GM23248 (cell line): ENCODE measurements at regions not wholly inside any gene's neighbourhood (a gene's known extent, or its start where the extent isn't known, plus 50 kb on each side); places are given as distances from the start of the nearest gene placed in this dataset.

Source experiments
- DNase-seq: peaks from one replicate; pipeline ENCODE4 v3.0.0-alpha.2; 2015
- H2AFZ ChIP-seq: fragments of 200-600 bp; sonication (generic); 2 replicates; pipeline ENCODE4 v1.6.1; 2016; ENCODE audit warnings: antibody characterized with exemption
- H3F3A ChIP-seq: fragments of 200-600 bp; sonication (generic); 2 replicates; pipeline ENCODE4 v1.6.1; 2016; ENCODE audit warnings: mild to moderate bottlenecking, antibody characterized with exemption, mixed run types; ENCODE audit not compliant: insufficient read depth
- H3K27ac ChIP-seq: fragments of 200-600 bp; sonication (generic); 2 replicates; pipeline ENCODE4 v1.5.1; 2016; ENCODE audit warnings: mild to moderate bottlenecking
- H3K27me3 ChIP-seq: fragments of 200-600 bp; sonication (generic); replicated peaks from 2 replicates; pipeline ENCODE4 v1.6.1; 2016; ENCODE audit warnings: mild to moderate bottlenecking; ENCODE audit not compliant: insufficient read depth
- H3K36me3 ChIP-seq: fragments of 200-600 bp; sonication (generic); 2 replicates; pipeline ENCODE4 v1.6.1; 2016; ENCODE audit warnings: low read depth, mild to moderate bottlenecking
- H3K4me1 ChIP-seq: fragments of 200-600 bp; sonication (generic); 2 replicates; pipeline ENCODE4 v1.6.1; 2016; ENCODE audit warnings: mild to moderate bottlenecking; ENCODE audit not compliant: insufficient read depth
- H3K4me2 ChIP-seq: fragments of 200-600 bp; sonication (generic); one replicate; pipeline ENCODE4 v1.6.1; 2016; ENCODE audit warnings: mild to moderate bottlenecking; ENCODE audit not compliant: unreplicated experiment
- H3K4me3 ChIP-seq: fragments of 200-600 bp; sonication (generic); 2 replicates; pipeline ENCODE4 v1.5.1; 2016; ENCODE audit warnings: mild to moderate bottlenecking
- H3K79me2 ChIP-seq: fragments of 200-600 bp; sonication (generic); 2 replicates; pipeline ENCODE4 v1.6.1; 2016; ENCODE audit warnings: mild to moderate bottlenecking; ENCODE audit not compliant: insufficient read depth
- H3K9ac ChIP-seq: fragments of 200-600 bp; sonication (generic); 2 replicates; pipeline ENCODE4 v1.6.1; 2016; ENCODE audit warnings: mild to moderate bottlenecking
- H3K9me2 ChIP-seq: fragments of 200-600 bp; sonication (generic); 2 replicates; pipeline ENCODE4 v1.6.1; 2016; ENCODE audit warnings: mixed run types, mild to moderate bottlenecking, moderate library complexity; ENCODE audit not compliant: insufficient read depth
- H3K9me3 ChIP-seq: fragments of 200-600 bp; sonication (generic); one replicate; pipeline ENCODE4 v1.6.1; 2017; ENCODE audit warnings: low read depth
- H4K20me1 ChIP-seq: fragments of 200-600 bp; sonication (generic); 2 replicates; pipeline ENCODE4 v1.6.0; 2016; ENCODE audit not compliant: insufficient read depth
- EZH2 ChIP-seq: fragments of 200-600 bp; sonication (generic); IDR thresholded peaks from 2 replicates; pipeline ENCODE4 v1.6.1; 2018; ENCODE audit warnings: antibody characterized with exemption, mild to moderate bottlenecking; ENCODE audit not compliant: insufficient read depth, poor library complexity, severe bottlenecking
- EZH2phosphoT487 ChIP-seq: fragments of 200-600 bp; sonication (generic); IDR thresholded peaks from 2 replicates; pipeline ENCODE4 v1.6.1; 2018; ENCODE audit warnings: antibody characterized with exemption, moderate library complexity, mild to moderate bottlenecking, low read depth; ENCODE audit not compliant: insufficient read depth
- WGBS, 2 experiments: methylation state at CpG; one replicate each; pipeline ENCODE4 v1.1.6; 2015 to 2017; ENCODE audit warnings: low lambda C conversion rate in 2 of 2, low coverage in 1 of 2; ENCODE audit errors: missing lambda C conversion rate in 2 of 2; 5-methylcytosine and 5-hydroxymethylcytosine counted together
- in situ Hi-C: fragments of 300-500 bp; cut with MboI; formaldehyde crosslinking; loops from 2 replicates; pipeline ENCODE4 v1.15.0; 2020

DNA sequence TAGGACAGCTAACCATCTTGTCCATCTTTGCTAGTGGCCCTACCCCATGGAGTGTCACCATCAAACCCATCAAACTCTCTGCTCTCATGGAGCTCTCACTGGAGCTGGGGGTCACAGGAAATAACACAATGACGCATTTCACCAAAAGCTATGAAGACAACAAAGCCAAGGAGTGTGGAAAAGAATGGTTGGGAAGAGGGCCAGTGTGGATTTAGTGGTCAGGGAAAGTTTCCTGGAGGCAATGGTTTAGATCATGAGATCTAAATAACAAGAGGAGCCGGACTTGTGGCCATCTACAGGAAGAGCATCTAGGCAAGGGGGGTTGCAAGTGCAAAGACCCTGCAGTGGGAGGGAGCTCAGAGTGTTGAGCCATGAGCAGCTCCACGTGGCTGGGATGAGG, 189.5 kb downstream of the BMP7 start:
- Histone ChIP-seq H3K27ac (peak overlapping the region; percentile 75), H3K27me3 (0 out of 2 replicates have a peak, but pooled peaks cover under 1% of the 10 kb centered on the region), H3K9ac (peak overlapping the region; percentile 47; the same call in 1 of the 2 replicates), H3K4me1 (peaks cover 19% of the 10 kb centered on the region), H4K20me1 (no peaks in the 10 kb centered on the region), H3K9me3 (no peaks in the 10 kb centered on the region), H3K9me2 (no peaks in the 10 kb centered on the region), H3K36me3 (no peaks in the 10 kb centered on the region), H2AFZ (peak overlapping the region; percentile 14; the same call in 1 of the 2 replicates), H3K4me2 (peak overlapping the region; percentile 48), H3F3A (peaks cover 46% of the 10 kb centered on the region), H3K4me3 (no peak overlapping the region), H3K79me2 (no peaks in the 10 kb centered on the region)
- in situ Hi-C loops: loop anchor here (25.0 kb wide), 2 partner anchors 410 to 1135 kb away; no protein-coding TSS in a partner anchor
- TF ChIP-seq EZH2phosphoT487 (no peak), EZH2 (no peak)
- WGBS, 2 experiments: 50 to 55% methylated on average over 3 of the region's 3 CpGs
- DNase-seq: no peak

DNA sequence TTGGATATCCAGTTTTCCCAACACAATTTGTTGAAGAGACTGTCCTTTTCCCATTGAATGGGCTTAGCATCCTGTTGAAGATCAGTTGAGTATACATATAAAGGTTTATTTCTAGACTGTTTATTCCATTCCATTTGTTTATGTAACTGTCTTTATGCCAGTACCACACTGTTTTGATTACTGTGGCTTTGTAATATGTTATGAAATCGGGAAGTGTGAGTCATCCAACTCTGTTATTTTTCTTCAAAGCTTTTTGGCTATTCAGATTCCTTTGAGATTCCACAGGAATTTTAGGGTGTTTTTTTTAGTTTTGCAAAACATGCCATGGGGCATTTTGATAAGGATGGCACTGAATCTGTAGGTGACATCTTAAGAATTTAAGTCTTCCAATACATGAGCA, 188.3 kb downstream of the BMP7 start:
- Histone ChIP-seq H3K79me2 (no peaks in the 10 kb centered on the region), H3K9me2 (no peaks in the 10 kb centered on the region), H3K9me3 (no peaks in the 10 kb centered on the region), H3K27me3 (no peaks in the 10 kb centered on the region), H3K4me2 (no peak overlapping the region), H3K27ac (no peak overlapping the region), H3K36me3 (no peaks in the 10 kb centered on the region), H4K20me1 (no peaks in the 10 kb centered on the region), H2AFZ (no peak overlapping the region), H3F3A (peaks cover 46% of the 10 kb centered on the region), H3K4me3 (no peak overlapping the region), H3K4me1 (peaks cover 17% of the 10 kb centered on the region), H3K9ac (no peak overlapping the region)
- in situ Hi-C loops: loop anchor here (25.0 kb wide), 2 partner anchors 409 to 1134 kb away; no protein-coding TSS in a partner anchor
- TF ChIP-seq EZH2phosphoT487: no peak
- no peak for TF ChIP-seq EZH2
- no peak for DNase-seq
- WGBS, 2 experiments: 12 to 38% methylated on average over 1 of the region's 1 CpG

DNA sequence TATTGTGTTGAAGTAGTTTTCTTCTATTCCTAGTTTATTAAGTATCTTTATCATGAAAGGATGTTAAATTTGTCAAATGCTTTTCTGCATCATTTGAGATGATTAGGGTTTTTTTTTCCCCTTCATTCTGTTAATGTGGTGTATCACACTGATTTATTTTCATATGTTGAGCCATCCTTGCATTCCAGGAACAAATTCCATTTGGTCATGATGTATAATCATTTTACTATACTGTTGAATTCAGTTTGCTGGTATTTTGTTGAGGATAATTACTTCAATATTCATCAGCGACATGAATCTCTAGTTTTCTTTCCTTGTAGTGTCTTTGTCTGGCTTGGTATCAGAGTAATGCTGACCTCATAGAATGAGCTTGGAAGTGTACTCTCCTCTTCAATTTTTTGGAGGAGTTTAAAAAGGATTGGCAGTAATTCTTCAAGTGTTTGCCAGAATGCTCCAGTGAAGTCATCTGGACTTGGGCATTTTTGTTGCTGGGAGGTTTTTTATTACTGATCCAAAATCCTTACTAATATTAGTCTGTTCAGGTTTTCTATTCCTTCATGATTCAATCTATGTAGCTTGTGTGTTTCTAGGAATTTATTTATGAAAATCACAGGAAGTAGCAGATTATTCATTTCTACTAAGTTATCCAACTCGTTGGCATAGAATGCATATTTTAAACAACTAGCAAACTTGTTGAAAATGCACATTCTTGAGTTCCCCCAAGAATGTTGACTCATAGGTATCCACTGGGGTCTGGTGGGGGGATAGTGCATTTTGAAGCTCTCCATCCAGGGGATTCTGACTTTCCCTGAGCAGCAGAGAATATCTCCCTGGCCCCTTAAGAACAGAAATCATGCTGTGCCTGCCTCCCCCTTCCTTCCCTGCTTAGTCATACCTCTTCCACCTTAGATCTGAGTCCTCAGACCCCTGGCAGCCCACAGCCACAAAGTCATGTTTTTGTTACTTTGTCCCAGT, 187.1 kb downstream of the BMP7 start:
- H3K79me2 ChIP-seq: no peaks in the 10 kb centered on the region
- peak; percentile 41 for DNase-seq
- no peaks in the 10 kb centered on the region for H3K9me3 ChIP-seq
- H3K9me2 ChIP-seq: no peaks in the 10 kb centered on the region
- no peak overlapping the region for H3K27ac ChIP-seq
- no peak overlapping the region for H3K4me2 ChIP-seq
- no peak overlapping the region for H3K4me3 ChIP-seq
- in situ Hi-C loops: loop anchor here (25.0 kb wide), 2 partner anchors 408 to 1133 kb away; no protein-coding TSS in a partner anchor
- no peak overlapping the region for H3K9ac ChIP-seq
- TF ChIP-seq EZH2 (no peak), EZH2phosphoT487 (no peak)
- H3K4me1 ChIP-seq: peaks cover 17% of the 10 kb centered on the region
- WGBS, 2 experiments: 3 to 6% methylated on average over 2 of the region's 2 CpGs
- no peaks in the 10 kb centered on the region for H3K36me3 ChIP-seq
- H3F3A ChIP-seq: peaks cover 46% of the 10 kb centered on the region
- H4K20me1 ChIP-seq: no peaks in the 10 kb centered on the region
- no peaks in the 10 kb centered on the region for H3K27me3 ChIP-seq
- no peak overlapping the region for H2AFZ ChIP-seq

DNA sequence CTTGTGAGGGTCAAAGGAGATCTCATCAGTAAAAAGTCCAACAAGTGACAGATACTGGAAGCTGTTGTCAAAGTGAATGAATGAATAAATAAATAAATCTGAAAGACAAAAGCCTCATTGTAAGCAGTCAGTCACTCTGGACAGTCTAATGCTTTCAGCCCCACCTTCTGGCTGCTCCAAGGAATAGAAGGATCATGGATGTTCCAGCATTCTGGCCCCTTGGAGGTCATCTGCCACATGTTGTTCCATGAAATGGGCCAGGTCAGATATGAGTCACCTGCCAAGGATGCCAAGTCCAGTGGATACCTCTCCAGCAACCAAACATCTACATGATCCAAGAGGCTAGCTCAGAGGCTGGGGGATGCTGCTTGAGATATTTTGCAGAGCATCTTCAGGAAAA, 185.6 kb downstream of the BMP7 start:
- no peak overlapping the region for H3K4me2 ChIP-seq
- no peak overlapping the region for H3K9ac ChIP-seq
- H3K27ac ChIP-seq: no peak overlapping the region
- no peaks in the 10 kb centered on the region for H4K20me1 ChIP-seq
- no peak overlapping the region for H3K4me3 ChIP-seq
- H3K9me3 ChIP-seq: no peaks in the 10 kb centered on the region
- no peaks in the 10 kb centered on the region for H3K79me2 ChIP-seq
- in situ Hi-C loops: loop anchor here (25.0 kb wide), 2 partner anchors 407 to 1132 kb away; no protein-coding TSS in a partner anchor
- H2AFZ ChIP-seq: no peak overlapping the region
- H3F3A ChIP-seq: peaks cover 38% of the 10 kb centered on the region
- no peaks in the 10 kb centered on the region for H3K27me3 ChIP-seq
- DNase-seq: peak; percentile 71
- no peaks in the 10 kb centered on the region for H3K36me3 ChIP-seq
- no peak for TF ChIP-seq EZH2
- peaks cover 14% of the 10 kb centered on the region for H3K4me1 ChIP-seq
- no peaks in the 10 kb centered on the region for H3K9me2 ChIP-seq
